ENCODE measurements at regions not wholly inside any gene's neighbourhood (a gene's known extent, or its start where the extent isn't known, plus 50 kb on each side); places are given as distances from the start of the nearest gene placed in this dataset.

GRCh38 chr1:172790245-172790644, 131.3 kb downstream of the FASLG start:
- TF ChIP-seq CTCF (IDR thresholded peaks at IDR 0.05) (no peak), MXI1 (IDR thresholded peaks at IDR 0.05; ENCODE audit: low read depth, low read length) (no peak), POLR2AphosphoS5 (IDR thresholded peaks at IDR 0.05; ENCODE audit: low read depth, low read length) (no peak)
- TF ChIP-seq, protein P1, sequence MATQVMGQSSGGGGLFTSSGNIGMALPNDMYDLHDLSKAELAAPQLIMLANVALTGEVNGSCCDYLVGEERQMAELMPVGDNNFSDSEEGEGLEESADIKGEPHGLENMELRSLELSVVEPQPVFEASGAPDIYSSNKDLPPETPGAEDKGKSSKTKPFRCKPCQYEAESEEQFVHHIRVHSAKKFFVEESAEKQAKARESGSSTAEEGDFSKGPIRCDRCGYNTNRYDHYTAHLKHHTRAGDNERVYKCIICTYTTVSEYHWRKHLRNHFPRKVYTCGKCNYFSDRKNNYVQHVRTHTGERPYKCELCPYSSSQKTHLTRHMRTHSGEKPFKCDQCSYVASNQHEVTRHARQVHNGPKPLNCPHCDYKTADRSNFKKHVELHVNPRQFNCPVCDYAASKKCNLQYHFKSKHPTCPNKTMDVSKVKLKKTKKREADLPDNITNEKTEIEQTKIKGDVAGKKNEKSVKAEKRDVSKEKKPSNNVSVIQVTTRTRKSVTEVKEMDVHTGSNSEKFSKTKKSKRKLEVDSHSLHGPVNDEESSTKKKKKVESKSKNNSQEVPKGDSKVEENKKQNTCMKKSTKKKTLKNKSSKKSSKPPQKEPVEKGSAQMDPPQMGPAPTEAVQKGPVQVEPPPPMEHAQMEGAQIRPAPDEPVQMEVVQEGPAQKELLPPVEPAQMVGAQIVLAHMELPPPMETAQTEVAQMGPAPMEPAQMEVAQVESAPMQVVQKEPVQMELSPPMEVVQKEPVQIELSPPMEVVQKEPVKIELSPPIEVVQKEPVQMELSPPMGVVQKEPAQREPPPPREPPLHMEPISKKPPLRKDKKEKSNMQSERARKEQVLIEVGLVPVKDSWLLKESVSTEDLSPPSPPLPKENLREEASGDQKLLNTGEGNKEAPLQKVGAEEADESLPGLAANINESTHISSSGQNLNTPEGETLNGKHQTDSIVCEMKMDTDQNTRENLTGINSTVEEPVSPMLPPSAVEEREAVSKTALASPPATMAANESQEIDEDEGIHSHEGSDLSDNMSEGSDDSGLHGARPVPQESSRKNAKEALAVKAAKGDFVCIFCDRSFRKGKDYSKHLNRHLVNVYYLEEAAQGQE (IDR thresholded peaks at IDR 0.05; ENCODE audit: low read depth, low read length): no peak

Measured in SK-N-SH (cell line).